ENCODE measurements at regions not wholly inside any gene's neighbourhood (a gene's known extent, or its start where the extent isn't known, plus 50 kb on each side); places are given as distances from the start of the nearest gene placed in this dataset.

DNA sequence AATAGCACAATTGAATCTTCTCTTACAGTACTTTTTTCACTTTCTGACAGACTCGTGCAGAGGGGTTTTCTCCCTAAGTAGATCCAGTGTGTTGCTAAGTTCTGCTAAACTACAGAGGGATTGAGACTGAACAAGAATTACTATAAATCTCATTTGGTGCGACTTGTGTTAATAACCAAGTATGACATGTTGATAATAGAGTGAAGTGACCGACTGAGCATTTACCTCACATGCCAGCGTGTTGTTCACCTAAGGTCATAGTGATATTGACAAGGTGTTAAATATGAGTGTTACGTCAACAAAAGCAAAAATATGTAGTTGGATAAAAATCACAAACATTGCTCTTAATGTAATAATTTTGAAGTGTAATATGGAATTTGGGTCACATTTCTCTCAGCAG, 97.8 kb upstream of the PDE3A start:
- TF ChIP-seq CTCF (IDR thresholded peaks at IDR 0.05; ENCODE audit: low read depth, low read length, missing control alignments): no peak

DNA sequence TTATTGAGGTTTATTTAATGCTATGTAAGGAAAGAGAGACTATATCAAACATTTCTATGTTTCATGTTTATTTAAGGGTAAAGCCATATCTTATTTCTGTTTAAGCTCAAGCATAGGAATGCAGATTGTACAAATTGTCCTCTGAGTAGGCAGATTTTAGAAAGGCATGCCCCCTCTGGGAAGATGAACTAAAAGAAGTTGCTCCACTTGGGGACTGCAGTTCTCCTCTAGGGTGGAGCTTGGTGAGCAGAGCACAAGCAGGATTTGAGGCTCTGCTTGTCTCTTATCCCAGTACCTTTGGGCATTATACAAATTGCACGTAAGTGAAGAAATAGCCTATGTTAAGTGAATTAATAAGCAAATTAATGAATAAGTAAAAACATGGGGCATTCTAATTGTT, 96.2 kb upstream of the PDE3A start:
- no peak overlapping the region for H3K4me3 ChIP-seq (replicated peaks; ENCODE audit: low read depth, low read length)
- TF ChIP-seq CTCF (IDR thresholded peaks at IDR 0.05; ENCODE audit: low read depth, low read length, missing control alignments): no peak
- DNase-seq (ENCODE audit: extremely low read depth, low read depth): no peak

More for the DNA sequence above, 97.8 kb upstream of the PDE3A start:
- no peak overlapping the region for H3K4me3 ChIP-seq (replicated peaks; ENCODE audit: low read depth, low read length)
- DNase-seq (ENCODE audit: extremely low read depth, low read depth): no peak

DNA sequence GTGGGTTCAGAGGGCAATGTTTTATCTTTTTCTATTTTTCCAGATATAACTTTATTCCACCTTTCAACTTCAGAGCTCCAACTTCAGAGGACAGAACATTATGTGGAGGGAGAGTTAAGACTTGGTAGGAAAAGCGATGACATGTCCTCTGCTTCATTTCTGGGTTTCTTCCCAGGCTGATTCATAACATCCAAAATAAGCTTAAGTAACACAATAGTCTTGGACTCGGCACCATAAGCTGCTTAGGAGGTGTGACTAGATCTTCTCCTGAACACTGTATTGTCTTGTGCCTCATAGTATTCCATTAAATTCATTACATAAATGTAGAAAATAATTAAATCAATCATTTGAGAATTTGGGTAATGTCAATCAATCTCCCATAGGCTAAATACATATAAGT, 95.5 kb upstream of the PDE3A start:
- no peak for TF ChIP-seq CTCF (IDR thresholded peaks at IDR 0.05; ENCODE audit: low read depth, low read length, missing control alignments)
- H3K4me3 ChIP-seq (replicated peaks; ENCODE audit: low read depth, low read length): no peak overlapping the region
- DNase-seq (ENCODE audit: extremely low read depth, low read depth): no peak

GRCh38 chr12:20274008-20274407, 94.3 kb upstream of the PDE3A start:
- H3K4me3 ChIP-seq (replicated peaks; ENCODE audit: low read depth, low read length): no peak overlapping the region
- DNase-seq (ENCODE audit: extremely low read depth, low read depth): no peak
- no peak for TF ChIP-seq CTCF (IDR thresholded peaks at IDR 0.05; ENCODE audit: low read depth, low read length, missing control alignments)

DNA sequence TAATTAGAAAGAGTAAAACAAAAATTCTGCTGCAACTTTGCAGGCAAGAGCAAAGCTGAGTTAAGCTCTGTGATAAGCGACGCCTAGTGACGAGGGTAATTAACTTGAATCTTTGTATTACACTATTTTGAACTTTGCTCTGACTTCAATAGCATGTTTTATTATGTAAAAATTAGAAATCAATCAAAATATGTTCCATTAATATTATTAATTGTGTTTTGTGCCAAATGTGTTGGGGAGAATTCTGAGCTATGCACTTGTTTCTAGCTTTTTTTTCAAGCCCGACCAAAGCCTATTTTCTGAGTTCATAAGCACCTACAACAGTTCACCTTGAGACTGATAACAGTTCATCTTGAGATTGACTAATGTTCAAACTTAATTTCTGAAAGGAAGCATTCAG, 90.1 kb upstream of the PDE3A start:
- no peak overlapping the region for H3K4me3 ChIP-seq (replicated peaks; ENCODE audit: low read depth, low read length)
- TF ChIP-seq CTCF (IDR thresholded peaks at IDR 0.05; ENCODE audit: low read depth, low read length, missing control alignments): no peak
- DNase-seq (ENCODE audit: extremely low read depth, low read depth): no peak

GRCh38 chr12:20280515-20280914, 87.8 kb upstream of the PDE3A start:
- TF ChIP-seq CTCF (IDR thresholded peaks at IDR 0.05; ENCODE audit: low read depth, low read length, missing control alignments): no peak
- DNase-seq (ENCODE audit: extremely low read depth, low read depth): no peak
- no peak overlapping the region for H3K4me3 ChIP-seq (replicated peaks; ENCODE audit: low read depth, low read length)

GRCh38 chr12:20282401-20282800, 85.9 kb upstream of the PDE3A start:
- no peak for TF ChIP-seq CTCF (IDR thresholded peaks at IDR 0.05; ENCODE audit: low read depth, low read length, missing control alignments)
- no peak overlapping the region for H3K4me3 ChIP-seq (replicated peaks; ENCODE audit: low read depth, low read length)
- no peak for DNase-seq (ENCODE audit: extremely low read depth, low read depth)

Measured in HFF-Myc (cell line).